ENCODE measurements at regions not wholly inside any gene's neighbourhood (a gene's known extent, or its start where the extent isn't known, plus 50 kb on each side); places are given as distances from the start of the nearest gene placed in this dataset.
"Not testable (repeated sequence)": the region's sequence is repeated elsewhere in the genome, so short reads cannot be mapped to it uniquely, and the experiment has no call there.

GRCh38 chr7:145134377-145134776 is 298.5 kb upstream of the TPK1 start:
- H3K4me3 ChIP-seq (ENCODE audit: low read depth, low read length): no peak overlapping the region
- TF ChIP-seq CTCF (IDR thresholded peaks at IDR 0.05; ENCODE audit: control insufficient read depth, extremely low read depth, insufficient read depth): no peak
- no peak for DNase-seq (ENCODE audit: low read depth)

GRCh38 chr7:145123502-145123901 is 287.6 kb upstream of the TPK1 start:
- no peak for DNase-seq (ENCODE audit: low read depth)
- H3K4me3 ChIP-seq (ENCODE audit: low read depth, low read length): no peak overlapping the region
- no peak for TF ChIP-seq CTCF (IDR thresholded peaks at IDR 0.05; ENCODE audit: control insufficient read depth, extremely low read depth, insufficient read depth)

GRCh38 chr7:145106001-145106400 is 270.1 kb upstream of the TPK1 start:
- no peak for TF ChIP-seq CTCF (IDR thresholded peaks at IDR 0.05; ENCODE audit: control insufficient read depth, extremely low read depth, insufficient read depth)
- DNase-seq (ENCODE audit: low read depth): no peak
- no peak overlapping the region for H3K4me3 ChIP-seq (ENCODE audit: low read depth, low read length)

- no peak for DNase-seq (ENCODE audit: low read depth)
- TF ChIP-seq CTCF (IDR thresholded peaks at IDR 0.05; ENCODE audit: control insufficient read depth, extremely low read depth, insufficient read depth): no peak
These were observed 269.7 kb upstream of the TPK1 start for GRCh38 chr7:145105561-145105960.

GRCh38 chr7:145104400-145104799 is 268.5 kb upstream of the TPK1 start:
- no peak overlapping the region for H3K4me3 ChIP-seq (ENCODE audit: low read depth, low read length)
- TF ChIP-seq CTCF (IDR thresholded peaks at IDR 0.05; ENCODE audit: control insufficient read depth, extremely low read depth, insufficient read depth): no peak
- DNase-seq (ENCODE audit: low read depth): no peak

More at GRCh38 chr7:145105561-145105960, 269.7 kb upstream of the TPK1 start:
- no peak overlapping the region for H3K4me3 ChIP-seq (ENCODE audit: low read depth, low read length)

- not testable (repeated sequence) for DNase-seq (ENCODE audit: low read depth); H3K4me3 ChIP-seq (ENCODE audit: low read depth, low read length)
These were observed 266.3 kb upstream of the TPK1 start for GRCh38 chr7:145102199-145102598.

- no peak for TF ChIP-seq CTCF (IDR thresholded peaks at IDR 0.05; ENCODE audit: control insufficient read depth, extremely low read depth, insufficient read depth)
- no peak for DNase-seq (ENCODE audit: low read depth)
- H3K4me3 ChIP-seq (ENCODE audit: low read depth, low read length): no peak overlapping the region
These were observed 256.9 kb upstream of the TPK1 start for GRCh38 chr7:145092766-145093165.
